OCI-LY1 (cell line): ENCODE measurements at regions not wholly inside any gene's neighbourhood (a gene's known extent, or its start where the extent isn't known, plus 50 kb on each side); places are given as distances from the start of the nearest gene placed in this dataset.

ENCODE experiments used
- CTCF ChIP-seq: fragments of 200-600 bp; sonication (generic), shearing (Covaris generic); IDR thresholded peaks from 2 replicates; pipeline ENCODE4 v1.5.1; 2017; ENCODE audit warnings: mild to moderate bottlenecking, antibody characterized with exemption, low read length, moderate library complexity, mixed read lengths
- EZH2 ChIP-seq: fragments of 200-600 bp; sonication (generic), shearing (Covaris generic); IDR thresholded peaks from 2 replicates; pipeline ENCODE4 v1.8.0; 2017; ENCODE audit warnings: borderline replicate concordance, mixed run types, mild to moderate bottlenecking, antibody characterized with exemption, low read length, moderate library complexity, mixed read lengths

DNA sequence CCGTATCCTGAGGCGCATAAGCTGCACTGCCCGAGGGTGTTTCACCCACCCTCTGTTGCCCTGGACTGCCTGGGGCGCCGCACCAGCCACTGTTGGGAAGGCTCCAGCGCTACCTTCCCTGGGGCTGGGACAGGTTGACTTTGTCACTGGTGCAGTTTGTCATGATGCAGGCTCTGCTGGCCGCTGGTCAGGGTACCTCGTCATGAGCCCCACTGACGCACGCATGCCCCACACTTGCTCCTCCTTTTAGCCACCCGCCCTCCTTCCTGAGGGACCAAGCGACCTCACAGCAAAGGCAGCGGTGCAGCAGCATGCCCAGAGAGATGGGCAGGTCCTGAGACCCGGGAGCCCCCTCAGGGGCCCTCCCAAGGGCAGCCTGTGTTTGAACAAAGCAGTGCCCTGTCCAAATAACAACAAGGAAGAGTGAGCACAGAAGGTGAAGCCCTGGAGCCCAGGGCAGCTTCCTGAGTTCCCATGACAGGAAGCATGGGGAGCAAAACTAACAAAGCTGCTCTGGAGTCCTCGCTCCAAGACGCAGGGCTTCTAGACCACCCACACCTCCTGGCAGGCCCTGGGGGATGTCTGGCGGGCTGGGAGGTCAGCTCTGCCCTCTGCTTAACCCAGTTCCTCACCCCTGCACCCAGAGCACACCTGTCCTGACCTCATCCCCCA is 50.1 kb upstream of the SMOC2 start:
- TF ChIP-seq CTCF (no peak), EZH2 (no peak)
